ENCODE measurements at regions not wholly inside any gene's neighbourhood (a gene's known extent, or its start where the extent isn't known, plus 50 kb on each side); places are given as distances from the start of the nearest gene placed in this dataset.

GRCh38 chr1:56095696-56096665, 483.4 kb downstream of the PLPP3 start:
- Histone ChIP-seq H3K4me2 (ENCODE audit: insufficient read depth, insufficient read length, low read length) (no peak overlapping the region), H4K20me1 (ENCODE audit: control insufficient read depth, insufficient read depth, insufficient read length) (no peaks in the 10 kb centered on the region), H2BK12ac (ENCODE audit: insufficient read length, low read depth, low read length) (no peak overlapping the region), H2BK15ac (ENCODE audit: low read depth, low read length) (no peak overlapping the region), H4K5ac (ENCODE audit: insufficient read length, low read depth, low read length) (no peak overlapping the region), H3K14ac (ENCODE audit: insufficient read depth, low read length) (no peak overlapping the region), H3K4ac (ENCODE audit: low read depth, low read length) (no peak overlapping the region), H3K9me3 (ENCODE audit: control insufficient read depth, low read depth, low read length) (no peaks in the 10 kb centered on the region), H3K79me2 (ENCODE audit: insufficient read depth, low read length) (no peaks in the 10 kb centered on the region), H3K4me1 (ENCODE audit: insufficient read depth, low read length) (no peaks in the 10 kb centered on the region), H3K23me2 (ENCODE audit: insufficient read length, low read depth, low read length, poor library complexity, severe bottlenecking) (no peaks in the 10 kb centered on the region), H4K91ac (ENCODE audit: insufficient read length, low read depth, low read length) (no peak overlapping the region), H3K27me3 (ENCODE audit: insufficient read depth, low read length) (no peaks in the 10 kb centered on the region), H3K79me1 (ENCODE audit: insufficient read depth, low read depth, low read length, poor library complexity, severe bottlenecking) (no peaks in the 10 kb centered on the region), H4K8ac (replicated peaks; ENCODE audit: insufficient read length, low read depth, low read length) (no peak overlapping the region), H3K56ac (ENCODE audit: insufficient read length, low read depth, low read length) (no peak overlapping the region), H2BK120ac (ENCODE audit: low read depth, low read length, poor library complexity, severe bottlenecking) (no peak overlapping the region), H2AFZ (ENCODE audit: low read length) (no peak overlapping the region), H3K18ac (ENCODE audit: insufficient read length, low read depth, low read length) (no peak overlapping the region), H3K23ac (ENCODE audit: insufficient read length, low read depth, low read length) (no peak overlapping the region), H3T11ph (ENCODE audit: low read length) (no peak overlapping the region), H3K9ac (ENCODE audit: extremely low read depth, insufficient read length, low read length) (no peak overlapping the region), H2AK5ac (ENCODE audit: insufficient read length, low read length) (no peak overlapping the region), H3K27ac (ENCODE audit: insufficient read length, low read depth, low read length) (no peak overlapping the region), H2BK20ac (ENCODE audit: low read depth, low read length, poor library complexity, severe bottlenecking) (no peak overlapping the region), H2BK5ac (ENCODE audit: insufficient read length, low read length) (no peak overlapping the region)
- no peaks in the 10 kb centered on the region for H3K4me1 Mint-ChIP-seq
- H3K27me3 Mint-ChIP-seq (ENCODE audit: low read depth), result no peaks in the 10 kb centered on the region
- TF ChIP-seq, protein P1, sequence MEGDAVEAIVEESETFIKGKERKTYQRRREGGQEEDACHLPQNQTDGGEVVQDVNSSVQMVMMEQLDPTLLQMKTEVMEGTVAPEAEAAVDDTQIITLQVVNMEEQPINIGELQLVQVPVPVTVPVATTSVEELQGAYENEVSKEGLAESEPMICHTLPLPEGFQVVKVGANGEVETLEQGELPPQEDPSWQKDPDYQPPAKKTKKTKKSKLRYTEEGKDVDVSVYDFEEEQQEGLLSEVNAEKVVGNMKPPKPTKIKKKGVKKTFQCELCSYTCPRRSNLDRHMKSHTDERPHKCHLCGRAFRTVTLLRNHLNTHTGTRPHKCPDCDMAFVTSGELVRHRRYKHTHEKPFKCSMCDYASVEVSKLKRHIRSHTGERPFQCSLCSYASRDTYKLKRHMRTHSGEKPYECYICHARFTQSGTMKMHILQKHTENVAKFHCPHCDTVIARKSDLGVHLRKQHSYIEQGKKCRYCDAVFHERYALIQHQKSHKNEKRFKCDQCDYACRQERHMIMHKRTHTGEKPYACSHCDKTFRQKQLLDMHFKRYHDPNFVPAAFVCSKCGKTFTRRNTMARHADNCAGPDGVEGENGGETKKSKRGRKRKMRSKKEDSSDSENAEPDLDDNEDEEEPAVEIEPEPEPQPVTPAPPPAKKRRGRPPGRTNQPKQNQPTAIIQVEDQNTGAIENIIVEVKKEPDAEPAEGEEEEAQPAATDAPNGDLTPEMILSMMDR (conservative IDR thresholded peaks at IDR 0.05), result no peak
- WGBS (ENCODE audit: extremely low coverage, insufficient read length, low lambda C conversion rate), result no CpG with 5 or more reads among the region's 5 CpGs
- no peak overlapping the region for H3K4me3 Mint-ChIP-seq
- no peaks in the 10 kb centered on the region; a peak in 3 of 5 replicates for H3K9me3 Mint-ChIP-seq
- H3K36me3 Mint-ChIP-seq (ENCODE audit: insufficient read depth in 1 of 3, low read depth in 3 of 3), result peaks cover 0 to 1% (median 0%) of the 10 kb centered on the region in 3 experiments; a peak in 2 of 7 replicates
- no peak for DNase-seq
- no peak overlapping the region for H3K27ac Mint-ChIP-seq

Measured in H9 (cell line).